GM12878 (cell line): ENCODE measurements at regions not wholly inside any gene's neighbourhood (a gene's known extent, or its start where the extent isn't known, plus 50 kb on each side); places are given as distances from the start of the nearest gene placed in this dataset.

Source experiments
- ATAC-seq: fragments of 200-7000 bp; cut with Tn5 transposase; 3 replicates; pipeline ENCODE4 v1.9.1; 2020; ENCODE audit warnings: mild to moderate bottlenecking, moderate library complexity
- BruUV-seq: library from RNA; stranded (reverse); fragments of 400-500 nt; replicated peaks from 2 replicates; lab custom pipeline; 2021; lab: Mats Ljungman, UMichigan
- CTCF ChIA-PET: fragments of 300-600 bp; sonication (Branson Sonifier 250); formaldehyde crosslinking; extraction: SDS; loops from one replicate; lab custom pipeline; 2021; ENCODE audit warnings: inconsistent platforms; lab: Yijun Ruan, JAX
- POLR2A ChIA-PET: fragments of 350-600 bp; formaldehyde crosslinking; extraction: SDS; loops from one replicate; lab custom pipeline; 2021; ENCODE audit warnings: inconsistent platforms; lab: Charles Lee
- RAD21 ChIA-PET: fragments of 300-600 bp; sonication (Branson Sonifier 250); formaldehyde crosslinking; loops from one replicate; lab custom pipeline; 2023; ENCODE audit warnings: antibody characterized with exemption; ENCODE audit not compliant: unreplicated experiment; lab: Charles Lee
- SMC1A ChIA-PET: fragments of 300-600 bp; sonication (Branson Sonifier 250); formaldehyde crosslinking; loops from one replicate; lab custom pipeline; 2023; ENCODE audit not compliant: unreplicated experiment, uncharacterized antibody; lab: Charles Lee
- DNase-seq: peaks from one replicate; pipeline ENCODE4 v3.0.0-alpha.2; 2011; ENCODE audit warnings: low read depth, low spot score
- FAIRE-seq: peaks from 3 replicates; lab custom pipeline; 2011; peaks lifted over from hg19 to GRCh38; lab: Jason Lieb, UNC
- H2AFZ ChIP-seq: 2 replicates; pipeline ENCODE4 v1.6.0; 2011; ENCODE audit warnings: low read depth, low read length, control low read depth; ENCODE audit not compliant: control insufficient read depth
- H3K27ac ChIP-seq: 2 replicates; pipeline ENCODE4 v1.5.1; 2011; ENCODE audit warnings: control low read depth; ENCODE audit not compliant: control insufficient read depth, insufficient read depth
- H3K27me3 ChIP-seq, 2 experiments: replicated peaks in 1 of 2; 2 replicates each; pipeline versions ENCODE4 v1.6.0 to v1.6.1; 2011; ENCODE audit warnings: low read length in 1 of 2; ENCODE audit not compliant: control insufficient read depth in 2 of 2, insufficient read depth in 2 of 2
- H3K36me3 ChIP-seq, 2 experiments: 2 replicates each; pipeline ENCODE4 v1.5.1; 2011; ENCODE audit warnings: low read length in 1 of 2; ENCODE audit not compliant: control insufficient read depth in 2 of 2, insufficient read depth in 2 of 2
- H3K4me1 ChIP-seq: 2 replicates; pipeline ENCODE4 v1.6.1; 2011; ENCODE audit warnings: mild to moderate bottlenecking, low read length, moderate library complexity, mixed read lengths; ENCODE audit not compliant: control insufficient read depth, insufficient read depth
- H3K4me2 ChIP-seq: 2 replicates; pipeline ENCODE4 v1.6.0; 2011; ENCODE audit warnings: control low read depth; ENCODE audit not compliant: control insufficient read depth, insufficient read depth
- H3K4me3 ChIP-seq: fragments of 200-600 bp; sonication (generic); 2 replicates; pipeline ENCODE4 v1.5.1; 2016
- H3K79me2 ChIP-seq: 2 replicates; pipeline ENCODE4 v1.6.0; 2011; ENCODE audit warnings: low read length; ENCODE audit not compliant: control insufficient read depth, insufficient read depth
- H3K9ac ChIP-seq: 2 replicates; pipeline ENCODE4 v1.8.0; 2011; ENCODE audit warnings: low read length, control low read depth, mixed read lengths; ENCODE audit not compliant: control insufficient read depth, insufficient read depth
- H3K9me3 ChIP-seq: replicated peaks from 3 replicates; pipeline ENCODE4 v1.5.1; 2011; ENCODE audit warnings: mild to moderate bottlenecking, low read length; ENCODE audit not compliant: control insufficient read depth, insufficient read depth
- H4K20me1 ChIP-seq: 2 replicates; pipeline ENCODE4 v1.6.0; 2011; ENCODE audit not compliant: control insufficient read depth, insufficient read depth
- BHLHE40 ChIP-seq, 2 experiments: fragments of 450-650 bp in 1 of 2; IDR thresholded peaks; 2 replicates each; pipeline ENCODE4 v1.6.1; 2011 to 2017; ENCODE audit warnings: low read depth in 2 of 2, borderline replicate concordance in 1 of 2, improper control_type of control experiment in 1 of 2, low read length in 1 of 2, mild to moderate bottlenecking in 1 of 2
- BMI1 ChIP-seq: fragments of 450-650 bp; IDR thresholded peaks from 2 replicates; pipeline ENCODE4 v1.6.1; 2016; ENCODE audit warnings: mild to moderate bottlenecking, moderate library complexity, borderline replicate concordance
- CBX3 ChIP-seq: fragments of 200-600 bp; sonication (generic); IDR thresholded peaks from 2 replicates; pipeline ENCODE4 v1.6.1; 2016; ENCODE audit warnings: low read depth, borderline replicate concordance
- CHD4 ChIP-seq: fragments of 200-600 bp; sonication (generic); IDR thresholded peaks from 2 replicates; pipeline ENCODE4 v1.6.1; 2016; ENCODE audit warnings: mild to moderate bottlenecking
- EED ChIP-seq: sonication (generic); IDR thresholded peaks from 2 replicates; pipeline ENCODE4 v1.6.1; 2016; ENCODE audit warnings: antibody characterized with exemption, low read depth
- EZH2 ChIP-seq: IDR thresholded peaks from 2 replicates; pipeline ENCODE4 v1.6.1; 2012; ENCODE audit warnings: low read depth, mild to moderate bottlenecking, control low read depth, inconsistent platforms, low read length, borderline replicate concordance; ENCODE audit not compliant: control insufficient read depth
- HDAC2 ChIP-seq: fragments of 200-600 bp; sonication (generic); IDR thresholded peaks from 2 replicates; pipeline ENCODE4 v1.6.1; 2017
- MTA3 ChIP-seq: IDR thresholded peaks from 2 replicates; pipeline ENCODE4 v1.6.1; 2012; ENCODE audit warnings: low read length, inconsistent platforms, borderline replicate concordance
- MYC ChIP-seq: IDR thresholded peaks from 2 replicates; pipeline ENCODE4 v1.6.1; 2011; ENCODE audit warnings: mild to moderate bottlenecking, low read length, moderate library complexity, inconsistent platforms; ENCODE audit not compliant: insufficient read depth, insufficient replicate concordance, insufficient read length, severe bottlenecking
- SIN3A ChIP-seq: IDR thresholded peaks from 2 replicates; pipeline ENCODE4 v1.6.1; 2012; ENCODE audit warnings: low read depth, low read length, improper control_type of control experiment
- SREBF1 ChIP-seq: IDR thresholded peaks from 2 replicates; pipeline ENCODE4 v1.6.1; 2012; ENCODE audit warnings: mild to moderate bottlenecking, low read length
- SUZ12 ChIP-seq: fragments of 200-600 bp; sonication (generic); IDR thresholded peaks from one replicate; pipeline ENCODE4 v1.6.1; 2018; ENCODE audit warnings: antibody characterized with exemption, mild to moderate bottlenecking; ENCODE audit not compliant: unreplicated experiment
- TCF12 ChIP-seq: IDR thresholded peaks from 2 replicates; pipeline ENCODE4 v1.6.1; 2011; ENCODE audit warnings: low read depth, mild to moderate bottlenecking, low read length
- YBX1 ChIP-seq: fragments of 450-650 bp; IDR thresholded peaks from 2 replicates; pipeline ENCODE4 v1.6.1; 2016; ENCODE audit warnings: antibody characterized with exemption
- ZBTB40 ChIP-seq: fragments of 450-650 bp; IDR thresholded peaks from 2 replicates; pipeline ENCODE4 v1.6.1; 2016; ENCODE audit warnings: mild to moderate bottlenecking, moderate library complexity, borderline replicate concordance
- ZNF384 ChIP-seq: IDR thresholded peaks from 2 replicates; pipeline ENCODE4 v1.6.1; 2012; ENCODE audit warnings: low read depth, mild to moderate bottlenecking, low read length, improper control_type of control experiment, borderline replicate concordance
- WGBS: methylation state at CpG from one replicate; pipeline ENCODE4 v1.1.6; 2016; ENCODE audit warnings: low lambda C conversion rate; ENCODE audit not compliant: insufficient replicate concordance, insufficient coverage; ENCODE audit errors: missing lambda C conversion rate; 5-methylcytosine and 5-hydroxymethylcytosine counted together
- in situ Hi-C: fragments of 300-500 bp; cut with MboI; formaldehyde crosslinking; loops from 9 replicates; pipeline ENCODE4 v1.14.3; 2018; ENCODE audit warnings: mixed read lengths
- intact Hi-C: fragments of 100-400 bp; cut with micrococcal nuclease; formaldehyde crosslinking; loops from one replicate; pipeline ENCODE4 v1.14.2; 2022; ENCODE audit not compliant: unreplicated experiment
- TF ChIP-seq, protein P1 (sequence below): fragments of 450-650 bp; IDR thresholded peaks from 2 replicates; pipeline ENCODE4 v1.6.1; 2018; ENCODE audit warnings: mild to moderate bottlenecking, low read depth, moderate library complexity; ENCODE audit not compliant: partially characterized antibody
- TF ChIP-seq, protein P2 (sequence below): IDR thresholded peaks from 2 replicates; pipeline ENCODE4 v1.6.1; 2011; ENCODE audit warnings: low read depth, mild to moderate bottlenecking, low read length, moderate library complexity, borderline replicate concordance; ENCODE audit errors: extremely low read depth

DNA sequence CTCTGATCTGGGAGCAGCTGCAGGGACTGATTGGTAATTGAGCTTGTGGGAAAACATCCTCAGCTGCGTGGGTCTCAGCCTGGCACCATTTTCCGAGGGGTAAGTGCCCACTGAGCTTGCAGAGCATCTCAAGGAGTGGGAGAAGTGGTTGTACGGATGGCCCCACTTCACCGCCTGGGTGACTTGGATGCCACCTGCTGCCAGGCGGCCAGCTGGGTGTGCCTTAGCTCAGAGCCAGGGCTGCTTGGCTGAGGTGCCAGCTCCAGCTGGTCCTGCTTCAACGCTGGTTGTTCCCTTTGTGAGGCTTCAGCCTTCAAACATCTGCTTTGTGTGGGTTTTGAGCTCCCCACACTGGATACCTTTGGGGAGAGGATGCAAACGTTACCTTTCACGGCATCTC is 482.7 kb upstream of the EEF2KMT start:
- no peak for ATAC-seq
- BruUV-seq, result no TSS peak
- Histone ChIP-seq H3K27ac (no peak overlapping the region), H3K4me2 (no peak overlapping the region), H3K4me3 (no peak overlapping the region), H3K9ac (no peak overlapping the region), H4K20me1 (no peaks in the 10 kb centered on the region), H2AFZ (no peak overlapping the region), H3K79me2 (no peaks in the 10 kb centered on the region), H3K9me3 (no peaks in the 10 kb centered on the region; the same call in 2 of the 3 replicates), H3K27me3 (no peaks in the 10 kb centered on the region), H3K4me1 (no peaks in the 10 kb centered on the region), H3K36me3 (no peaks in the 10 kb centered on the region; a peak in 1 of 4 replicates)
- POLR2A ChIA-PET, result no interaction called here
- CTCF ChIA-PET, result no interaction called here
- no peak for FAIRE-seq
- DNase-seq, result no peak
- intact Hi-C loops (no loop called here), in situ Hi-C loops (no loop called here)
- 55% methylated on average over 8 of the region's 8 CpGs for WGBS
- SMC1A ChIA-PET, result interaction anchor here (0.7 kb wide), 1 partner anchor 31 kb away, joined by 5 read pairs; no protein-coding TSS in a partner anchor
- TF ChIP-seq TCF12 (no peak), SREBF1 (no peak), ZNF384 (no peak), MYC (no peak), BHLHE40 (IDR thresholded peaks at IDR 0.05; ENCODE audit: borderline replicate concordance in 1 of 2, low read depth in 2 of 2, low read length in 1 of 2) (no peak), CBX3 (no peak), BMI1 (no peak), MTA3 (no peak), HDAC2 (no peak), SUZ12 (no peak), EZH2 (no peak), ZBTB40 (no peak), SIN3A (no peak), CHD4 (no peak), YBX1 (no peak), EED (no peak)
- TF ChIP-seq, protein P1, sequence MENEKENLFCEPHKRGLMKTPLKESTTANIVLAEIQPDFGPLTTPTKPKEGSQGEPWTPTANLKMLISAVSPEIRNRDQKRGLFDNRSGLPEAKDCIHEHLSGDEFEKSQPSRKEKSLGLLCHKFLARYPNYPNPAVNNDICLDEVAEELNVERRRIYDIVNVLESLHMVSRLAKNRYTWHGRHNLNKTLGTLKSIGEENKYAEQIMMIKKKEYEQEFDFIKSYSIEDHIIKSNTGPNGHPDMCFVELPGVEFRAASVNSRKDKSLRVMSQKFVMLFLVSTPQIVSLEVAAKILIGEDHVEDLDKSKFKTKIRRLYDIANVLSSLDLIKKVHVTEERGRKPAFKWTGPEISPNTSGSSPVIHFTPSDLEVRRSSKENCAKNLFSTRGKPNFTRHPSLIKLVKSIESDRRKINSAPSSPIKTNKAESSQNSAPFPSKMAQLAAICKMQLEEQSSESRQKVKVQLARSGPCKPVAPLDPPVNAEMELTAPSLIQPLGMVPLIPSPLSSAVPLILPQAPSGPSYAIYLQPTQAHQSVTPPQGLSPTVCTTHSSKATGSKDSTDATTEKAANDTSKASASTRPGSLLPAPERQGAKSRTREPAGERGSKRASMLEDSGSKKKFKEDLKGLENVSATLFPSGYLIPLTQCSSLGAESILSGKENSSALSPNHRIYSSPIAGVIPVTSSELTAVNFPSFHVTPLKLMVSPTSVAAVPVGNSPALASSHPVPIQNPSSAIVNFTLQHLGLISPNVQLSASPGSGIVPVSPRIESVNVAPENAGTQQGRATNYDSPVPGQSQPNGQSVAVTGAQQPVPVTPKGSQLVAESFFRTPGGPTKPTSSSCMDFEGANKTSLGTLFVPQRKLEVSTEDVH, result no peak
- TF ChIP-seq, protein P2, sequence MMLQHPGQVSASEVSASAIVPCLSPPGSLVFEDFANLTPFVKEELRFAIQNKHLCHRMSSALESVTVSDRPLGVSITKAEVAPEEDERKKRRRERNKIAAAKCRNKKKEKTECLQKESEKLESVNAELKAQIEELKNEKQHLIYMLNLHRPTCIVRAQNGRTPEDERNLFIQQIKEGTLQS, result no peak
- RAD21 ChIA-PET, result no interaction called here
